ENCODE measurements at regions not wholly inside any gene's neighbourhood (a gene's known extent, or its start where the extent isn't known, plus 50 kb on each side); places are given as distances from the start of the nearest gene placed in this dataset.

DNA sequence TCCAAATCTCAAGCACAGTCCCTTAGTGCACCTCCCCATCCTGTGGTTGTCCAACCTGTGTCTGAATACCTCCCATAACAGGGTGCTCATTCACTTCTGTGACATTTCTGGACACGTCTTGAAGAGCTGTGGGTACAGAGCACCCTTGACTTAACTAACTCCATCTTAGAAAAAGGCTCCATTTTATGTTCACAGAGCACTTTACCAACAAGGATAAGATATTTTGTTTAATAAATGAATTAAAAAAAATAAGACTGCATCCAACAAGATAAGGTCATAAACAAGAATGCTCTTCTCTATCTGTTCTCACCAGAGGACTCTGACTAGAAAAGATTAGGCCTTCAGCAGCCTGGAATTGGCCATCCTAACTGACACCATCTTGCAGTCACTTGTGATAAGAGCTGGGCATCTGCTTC, 335.2 kb upstream of the ZNF32 start:
- no peak for DNase-seq
- Histone ChIP-seq H3K27ac (no peak overlapping the region), H3K27me3 (no peaks in the 10 kb centered on the region), H3K4me3 (no peak overlapping the region), H3K4me1 (no peaks in the 10 kb centered on the region), H3K36me3 (no peaks in the 10 kb centered on the region), H3K9me3 (no peaks in the 10 kb centered on the region)
- TF ChIP-seq, protein P1, sequence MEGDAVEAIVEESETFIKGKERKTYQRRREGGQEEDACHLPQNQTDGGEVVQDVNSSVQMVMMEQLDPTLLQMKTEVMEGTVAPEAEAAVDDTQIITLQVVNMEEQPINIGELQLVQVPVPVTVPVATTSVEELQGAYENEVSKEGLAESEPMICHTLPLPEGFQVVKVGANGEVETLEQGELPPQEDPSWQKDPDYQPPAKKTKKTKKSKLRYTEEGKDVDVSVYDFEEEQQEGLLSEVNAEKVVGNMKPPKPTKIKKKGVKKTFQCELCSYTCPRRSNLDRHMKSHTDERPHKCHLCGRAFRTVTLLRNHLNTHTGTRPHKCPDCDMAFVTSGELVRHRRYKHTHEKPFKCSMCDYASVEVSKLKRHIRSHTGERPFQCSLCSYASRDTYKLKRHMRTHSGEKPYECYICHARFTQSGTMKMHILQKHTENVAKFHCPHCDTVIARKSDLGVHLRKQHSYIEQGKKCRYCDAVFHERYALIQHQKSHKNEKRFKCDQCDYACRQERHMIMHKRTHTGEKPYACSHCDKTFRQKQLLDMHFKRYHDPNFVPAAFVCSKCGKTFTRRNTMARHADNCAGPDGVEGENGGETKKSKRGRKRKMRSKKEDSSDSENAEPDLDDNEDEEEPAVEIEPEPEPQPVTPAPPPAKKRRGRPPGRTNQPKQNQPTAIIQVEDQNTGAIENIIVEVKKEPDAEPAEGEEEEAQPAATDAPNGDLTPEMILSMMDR (IDR thresholded peaks at IDR 0.05) = no peak
- TF ChIP-seq POLR2A (IDR thresholded peaks at IDR 0.05) = no peak

DNA sequence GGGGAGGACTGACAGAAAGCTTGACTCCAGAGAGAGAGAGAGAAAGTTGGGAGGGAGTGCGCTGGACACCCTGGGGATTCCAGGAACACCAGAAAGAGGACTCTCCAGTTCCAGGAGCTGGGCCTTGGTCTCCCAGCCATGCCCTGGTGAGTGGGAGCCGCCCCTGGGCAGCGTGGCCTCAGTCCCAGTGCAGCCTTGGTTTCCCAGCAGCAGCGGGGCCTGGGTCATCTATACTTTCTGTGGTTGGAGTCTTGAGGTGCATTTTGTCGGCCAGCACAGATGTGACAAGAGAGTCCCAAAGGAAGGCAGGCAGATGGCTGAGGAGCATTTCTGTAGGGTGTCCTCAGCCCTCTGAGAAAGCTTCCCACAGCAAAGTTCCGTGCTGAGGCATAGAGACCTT, 334.7 kb upstream of the ZNF32 start:
- TF ChIP-seq POLR2A (IDR thresholded peaks at IDR 0.05) = no peak
- TF ChIP-seq, protein P1 (IDR thresholded peaks at IDR 0.05) = no peak
- Histone ChIP-seq H3K9me3 (no peaks in the 10 kb centered on the region), H3K4me3 (no peak overlapping the region), H3K27ac (no peak overlapping the region), H3K36me3 (no peaks in the 10 kb centered on the region), H3K4me1 (no peaks in the 10 kb centered on the region), H3K27me3 (no peaks in the 10 kb centered on the region)
- no peak for DNase-seq

GRCh38 chr10:43982250-43982649, 333.6 kb upstream of the ZNF32 start:
- no peaks in the 10 kb centered on the region for H3K36me3 ChIP-seq
- no peak overlapping the region for H3K27ac ChIP-seq
- no peaks in the 10 kb centered on the region for H3K9me3 ChIP-seq
- no peak for TF ChIP-seq POLR2A (IDR thresholded peaks at IDR 0.05)
- TF ChIP-seq, protein P1 (IDR thresholded peaks at IDR 0.05) = no peak
- H3K4me3 ChIP-seq = no peak overlapping the region
- no peak for DNase-seq
- no peaks in the 10 kb centered on the region for H3K4me1 ChIP-seq
- H3K27me3 ChIP-seq = no peaks in the 10 kb centered on the region

DNA sequence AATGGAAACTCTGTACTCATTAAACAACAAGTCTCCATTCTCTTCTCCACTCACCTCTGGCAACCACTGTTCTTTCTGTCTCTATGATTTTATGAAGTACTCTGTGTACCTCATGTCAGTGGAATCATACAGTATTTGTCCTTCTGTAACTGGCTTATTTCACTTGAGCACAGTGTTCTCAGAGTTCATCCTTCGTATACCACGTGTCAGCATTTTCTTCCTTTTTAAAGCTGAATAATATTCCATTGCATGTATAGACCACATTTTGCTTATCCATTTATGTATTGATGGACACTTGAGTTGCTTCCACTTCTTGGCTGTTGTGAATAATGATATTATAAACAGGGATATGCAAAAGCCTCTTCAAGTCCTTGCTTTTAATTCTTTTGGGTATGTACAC, 333.0 kb upstream of the ZNF32 start:
- no peak for TF ChIP-seq POLR2A (IDR thresholded peaks at IDR 0.05)
- TF ChIP-seq, protein P1 (IDR thresholded peaks at IDR 0.05) = no peak

GRCh38 chr10:43981232-43981631, 332.6 kb upstream of the ZNF32 start:
- no peak overlapping the region for H3K4me3 ChIP-seq
- H3K27ac ChIP-seq = no peak overlapping the region
- no peaks in the 10 kb centered on the region for H3K27me3 ChIP-seq
- DNase-seq = no peak
- no peaks in the 10 kb centered on the region for H3K4me1 ChIP-seq
- H3K36me3 ChIP-seq = no peaks in the 10 kb centered on the region
- TF ChIP-seq, protein P1 (IDR thresholded peaks at IDR 0.05) = no peak
- H3K9me3 ChIP-seq = no peaks in the 10 kb centered on the region

More for the DNA sequence above, 333.0 kb upstream of the ZNF32 start:
- H3K9me3 ChIP-seq = no peaks in the 10 kb centered on the region
- H3K4me3 ChIP-seq = no peak overlapping the region
- H3K36me3 ChIP-seq = no peaks in the 10 kb centered on the region
- H3K4me1 ChIP-seq = no peaks in the 10 kb centered on the region
- H3K27me3 ChIP-seq = no peaks in the 10 kb centered on the region
- no peak for DNase-seq
- no peak overlapping the region for H3K27ac ChIP-seq

- H3K36me3 ChIP-seq = no peaks in the 10 kb centered on the region
- H3K4me1 ChIP-seq = no peaks in the 10 kb centered on the region
- TF ChIP-seq POLR2A (IDR thresholded peaks at IDR 0.05) = no peak
- TF ChIP-seq, protein P1 (IDR thresholded peaks at IDR 0.05) = no peak
- no peak for DNase-seq
- H3K9me3 ChIP-seq = no peaks in the 10 kb centered on the region
- no peak overlapping the region for H3K27ac ChIP-seq
- no peaks in the 10 kb centered on the region for H3K27me3 ChIP-seq
- H3K4me3 ChIP-seq = no peak overlapping the region
Measured at GRCh38 chr10:43980715-43981114, 332.0 kb upstream of the ZNF32 start.
